ENCODE measurements at regions not wholly inside any gene's neighbourhood (a gene's known extent, or its start where the extent isn't known, plus 50 kb on each side); places are given as distances from the start of the nearest gene placed in this dataset.

- DNase-seq (ENCODE audit: low read depth in 2 of 2): no peak
- TF ChIP-seq, protein P1, sequence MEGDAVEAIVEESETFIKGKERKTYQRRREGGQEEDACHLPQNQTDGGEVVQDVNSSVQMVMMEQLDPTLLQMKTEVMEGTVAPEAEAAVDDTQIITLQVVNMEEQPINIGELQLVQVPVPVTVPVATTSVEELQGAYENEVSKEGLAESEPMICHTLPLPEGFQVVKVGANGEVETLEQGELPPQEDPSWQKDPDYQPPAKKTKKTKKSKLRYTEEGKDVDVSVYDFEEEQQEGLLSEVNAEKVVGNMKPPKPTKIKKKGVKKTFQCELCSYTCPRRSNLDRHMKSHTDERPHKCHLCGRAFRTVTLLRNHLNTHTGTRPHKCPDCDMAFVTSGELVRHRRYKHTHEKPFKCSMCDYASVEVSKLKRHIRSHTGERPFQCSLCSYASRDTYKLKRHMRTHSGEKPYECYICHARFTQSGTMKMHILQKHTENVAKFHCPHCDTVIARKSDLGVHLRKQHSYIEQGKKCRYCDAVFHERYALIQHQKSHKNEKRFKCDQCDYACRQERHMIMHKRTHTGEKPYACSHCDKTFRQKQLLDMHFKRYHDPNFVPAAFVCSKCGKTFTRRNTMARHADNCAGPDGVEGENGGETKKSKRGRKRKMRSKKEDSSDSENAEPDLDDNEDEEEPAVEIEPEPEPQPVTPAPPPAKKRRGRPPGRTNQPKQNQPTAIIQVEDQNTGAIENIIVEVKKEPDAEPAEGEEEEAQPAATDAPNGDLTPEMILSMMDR (IDR thresholded peaks at IDR 0.05; ENCODE audit: low read depth, low read length): no peak
- H3K4me3 ChIP-seq (replicated peaks in 1 of 2; ENCODE audit: low read depth in 2 of 2, low read length in 2 of 2): no peak overlapping the region
Measured at GRCh38 chr16:51813609-51814008, 662.5 kb upstream of the SALL1 start.

GRCh38 chr16:51812945-51813344 is 661.9 kb upstream of the SALL1 start:
- DNase-seq (ENCODE audit: low read depth in 2 of 2): no peak
- TF ChIP-seq, protein P1 (IDR thresholded peaks at IDR 0.05; ENCODE audit: low read depth, low read length): no peak
- no peak overlapping the region for H3K4me3 ChIP-seq (replicated peaks in 1 of 2; ENCODE audit: low read depth in 2 of 2, low read length in 2 of 2)

GRCh38 chr16:51807551-51807950 is 656.5 kb upstream of the SALL1 start:
- no peak for DNase-seq (ENCODE audit: low read depth in 2 of 2)
- TF ChIP-seq, protein P1 (IDR thresholded peaks at IDR 0.05; ENCODE audit: low read depth, low read length): no peak
- H3K4me3 ChIP-seq (replicated peaks in 1 of 2; ENCODE audit: low read depth in 2 of 2, low read length in 2 of 2): no peak overlapping the region

DNA sequence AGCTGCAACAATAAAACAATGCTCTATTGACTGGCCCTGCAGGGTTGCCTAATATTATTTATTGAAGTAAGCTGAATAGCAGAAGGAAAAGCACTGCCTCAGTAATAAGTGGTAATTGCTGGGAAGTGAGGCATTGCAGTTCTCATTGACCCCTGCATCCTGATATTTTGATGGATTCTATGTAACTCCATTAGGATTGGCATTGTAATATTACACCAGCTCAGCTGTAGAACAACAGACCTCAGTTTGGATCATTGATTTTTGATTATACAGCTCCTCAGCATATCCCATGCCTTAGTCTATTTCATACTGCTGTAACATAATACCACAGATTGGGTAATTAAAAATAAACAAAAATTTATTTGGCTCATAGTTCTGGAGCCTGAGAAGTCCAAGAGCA is 650.6 kb upstream of the SALL1 start:
- no peak for DNase-seq (ENCODE audit: low read depth in 2 of 2)
- TF ChIP-seq, protein P1 (IDR thresholded peaks at IDR 0.05; ENCODE audit: low read depth, low read length): no peak
- H3K4me3 ChIP-seq (replicated peaks in 1 of 2; ENCODE audit: low read depth in 2 of 2, low read length in 2 of 2): no peak overlapping the region

GRCh38 chr16:51797669-51798259 is 646.7 kb upstream of the SALL1 start:
- no peak for DNase-seq (ENCODE audit: low read depth in 2 of 2)
- no peak overlapping the region for H3K4me3 ChIP-seq (replicated peaks in 1 of 2; ENCODE audit: low read depth in 2 of 2, low read length in 2 of 2)
- TF ChIP-seq, protein P1 (IDR thresholded peaks at IDR 0.05; ENCODE audit: low read depth, low read length): no peak

DNA sequence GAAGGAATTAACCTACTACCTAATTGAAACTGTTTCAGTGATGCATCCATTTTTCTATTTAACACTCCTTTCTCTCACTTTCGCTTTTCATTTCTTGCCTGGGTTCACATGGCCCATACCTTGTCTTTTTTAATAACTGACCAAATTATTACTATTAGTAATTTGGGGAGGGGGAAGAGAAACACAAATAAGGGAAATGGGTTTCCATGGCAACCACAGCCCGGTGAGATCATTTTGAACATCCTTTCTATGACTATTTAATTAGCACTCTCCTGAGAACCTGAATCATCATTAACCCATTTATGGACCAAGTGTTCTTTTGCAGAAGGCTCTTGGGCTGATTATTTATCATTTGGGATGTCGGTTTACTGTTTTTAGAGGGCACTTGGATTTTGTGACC is 628.2 kb upstream of the SALL1 start:
- H3K4me3 ChIP-seq (replicated peaks in 1 of 2; ENCODE audit: low read depth in 2 of 2, low read length in 2 of 2): no peak overlapping the region
- no peak for DNase-seq (ENCODE audit: low read depth in 2 of 2)
- TF ChIP-seq, protein P1 (IDR thresholded peaks at IDR 0.05; ENCODE audit: low read depth, low read length): no peak

All from cardiac fibroblast (primary cell).